Kidney epithelial cell (primary cell): ENCODE measurements at regions not wholly inside any gene's neighbourhood (a gene's known extent, or its start where the extent isn't known, plus 50 kb on each side); places are given as distances from the start of the nearest gene placed in this dataset.
"Not testable (repeated sequence)": the region's sequence is repeated elsewhere in the genome, so short reads cannot be mapped to it uniquely, and the experiment has no call there.

Experiments
- DNase-seq: peaks from one replicate; pipeline ENCODE4 v3.0.0-alpha.2; 2010; ENCODE audit warnings: low read depth
- H3K27me3 ChIP-seq: 2 replicates; pipeline ENCODE4 v1.6.0; 2011; ENCODE audit warnings: low read length; ENCODE audit not compliant: control insufficient read depth, insufficient read depth
- H3K36me3 ChIP-seq: 2 replicates; pipeline ENCODE4 v1.5.1; 2011; ENCODE audit warnings: low read length; ENCODE audit not compliant: control insufficient read depth, insufficient read depth
- H3K4me3 ChIP-seq: 2 replicates; pipeline ENCODE4 v1.5.1; 2011; ENCODE audit warnings: low read depth, mild to moderate bottlenecking, control low read depth, low read length
- TF ChIP-seq, protein P1 (sequence below): IDR thresholded peaks from 2 replicates; pipeline ENCODE4 v1.5.1; 2011; ENCODE audit warnings: mild to moderate bottlenecking, moderate library complexity, low read length, control low read depth, inconsistent platforms; ENCODE audit not compliant: insufficient read depth, poor library complexity, severe bottlenecking

DNA sequence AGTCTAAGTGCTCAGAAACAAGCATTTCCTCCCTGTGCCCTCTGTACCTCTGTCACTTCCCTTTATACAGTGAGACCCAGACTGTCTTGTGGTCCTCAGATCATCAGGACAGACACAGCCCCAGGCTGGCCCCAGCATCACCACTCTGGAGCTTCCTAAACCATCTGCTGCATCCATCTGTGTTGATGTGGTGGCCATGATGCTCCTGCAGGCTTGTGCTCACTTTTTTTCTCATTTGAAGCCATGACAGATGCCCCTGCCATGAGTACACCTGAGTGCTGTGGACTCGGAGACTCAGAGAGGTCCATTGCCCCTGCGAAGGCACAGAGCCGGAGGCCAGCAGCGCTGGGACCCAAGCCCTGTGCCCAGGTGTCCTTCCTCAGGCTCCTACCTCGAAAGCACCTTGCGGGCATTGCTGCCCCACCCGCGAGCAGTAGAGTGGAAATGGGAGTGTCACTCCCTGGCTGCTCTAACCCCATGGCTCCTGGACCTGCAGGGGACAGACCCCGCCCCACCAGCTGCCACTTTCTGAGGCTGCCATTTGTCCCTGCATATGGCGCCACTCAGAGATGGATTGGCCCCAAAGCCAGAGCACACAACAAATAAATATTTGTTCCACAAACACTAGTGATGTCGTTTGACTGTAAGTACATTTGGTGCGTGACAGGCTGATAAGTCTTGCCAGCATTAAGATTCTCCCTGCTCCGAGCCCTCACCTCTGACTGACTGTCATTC, 593.5 kb downstream of the TBC1D22A start:
- DNase-seq = no peak
- H3K27me3 ChIP-seq = no peaks in the 10 kb centered on the region
- no peak overlapping the region for H3K4me3 ChIP-seq
- TF ChIP-seq, protein P1, sequence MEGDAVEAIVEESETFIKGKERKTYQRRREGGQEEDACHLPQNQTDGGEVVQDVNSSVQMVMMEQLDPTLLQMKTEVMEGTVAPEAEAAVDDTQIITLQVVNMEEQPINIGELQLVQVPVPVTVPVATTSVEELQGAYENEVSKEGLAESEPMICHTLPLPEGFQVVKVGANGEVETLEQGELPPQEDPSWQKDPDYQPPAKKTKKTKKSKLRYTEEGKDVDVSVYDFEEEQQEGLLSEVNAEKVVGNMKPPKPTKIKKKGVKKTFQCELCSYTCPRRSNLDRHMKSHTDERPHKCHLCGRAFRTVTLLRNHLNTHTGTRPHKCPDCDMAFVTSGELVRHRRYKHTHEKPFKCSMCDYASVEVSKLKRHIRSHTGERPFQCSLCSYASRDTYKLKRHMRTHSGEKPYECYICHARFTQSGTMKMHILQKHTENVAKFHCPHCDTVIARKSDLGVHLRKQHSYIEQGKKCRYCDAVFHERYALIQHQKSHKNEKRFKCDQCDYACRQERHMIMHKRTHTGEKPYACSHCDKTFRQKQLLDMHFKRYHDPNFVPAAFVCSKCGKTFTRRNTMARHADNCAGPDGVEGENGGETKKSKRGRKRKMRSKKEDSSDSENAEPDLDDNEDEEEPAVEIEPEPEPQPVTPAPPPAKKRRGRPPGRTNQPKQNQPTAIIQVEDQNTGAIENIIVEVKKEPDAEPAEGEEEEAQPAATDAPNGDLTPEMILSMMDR = no peak
- no peaks in the 10 kb centered on the region for H3K36me3 ChIP-seq

GRCh38 chr22:47355388-47355725, 592.9 kb downstream of the TBC1D22A start:
- Histone ChIP-seq H3K4me3 (no peak overlapping the region), H3K27me3 (no peaks in the 10 kb centered on the region), H3K36me3 (no peaks in the 10 kb centered on the region)
- TF ChIP-seq, protein P1 = no peak
- no peak for DNase-seq

DNA sequence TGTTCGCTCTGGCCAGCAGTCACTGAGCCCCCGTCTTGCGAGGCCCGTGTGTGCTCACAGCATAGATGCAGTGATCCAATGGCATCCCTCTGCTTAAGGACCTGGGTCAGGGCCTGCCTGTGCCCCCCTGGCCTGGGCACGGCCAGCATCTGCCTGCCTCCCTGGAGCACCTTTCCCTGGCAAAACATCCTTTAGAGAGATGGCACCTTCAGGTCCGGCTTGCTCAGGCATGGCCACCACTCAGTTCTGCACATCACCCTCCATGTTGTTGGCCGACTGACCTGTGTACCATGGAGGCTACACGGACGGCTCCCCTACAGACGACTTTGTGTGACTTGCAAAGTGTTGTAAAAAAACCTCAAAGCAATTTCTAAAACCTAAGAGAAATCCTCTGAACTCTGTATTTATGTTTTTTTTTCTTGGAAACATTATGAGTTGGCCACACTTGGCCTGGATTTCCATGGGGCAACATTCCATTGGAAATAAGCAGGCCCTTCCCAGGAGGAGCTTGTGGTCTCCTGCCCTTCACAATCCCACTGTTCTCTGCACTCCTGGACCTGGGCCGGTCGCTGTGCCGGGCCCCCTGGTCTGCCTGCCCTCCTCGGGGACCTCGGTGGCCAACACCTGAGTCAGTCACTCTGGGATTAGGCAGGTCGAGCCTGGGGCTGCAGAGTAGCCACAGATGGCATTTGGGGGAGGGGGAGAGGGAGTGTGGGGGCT, 592.4 kb downstream of the TBC1D22A start:
- TF ChIP-seq, protein P1 = no peak
- H3K4me3 ChIP-seq = no peak overlapping the region
- H3K27me3 ChIP-seq = no peaks in the 10 kb centered on the region
- no peak for DNase-seq
- H3K36me3 ChIP-seq = no peaks in the 10 kb centered on the region

- DNase-seq = no peak
- Histone ChIP-seq H3K36me3 (no peaks in the 10 kb centered on the region), H3K4me3 (no peak overlapping the region), H3K27me3 (no peaks in the 10 kb centered on the region)
- TF ChIP-seq, protein P1 = no peak
Measured at GRCh38 chr22:47352920-47353700, 590.7 kb downstream of the TBC1D22A start.

- no peaks in the 10 kb centered on the region for H3K27me3 ChIP-seq
- H3K4me3 ChIP-seq = no peak overlapping the region
- DNase-seq = no peak
- TF ChIP-seq, protein P1 = no peak
- H3K36me3 ChIP-seq = no peaks in the 10 kb centered on the region
Measured at GRCh38 chr22:47351836-47352579, 589.6 kb downstream of the TBC1D22A start.

DNA sequence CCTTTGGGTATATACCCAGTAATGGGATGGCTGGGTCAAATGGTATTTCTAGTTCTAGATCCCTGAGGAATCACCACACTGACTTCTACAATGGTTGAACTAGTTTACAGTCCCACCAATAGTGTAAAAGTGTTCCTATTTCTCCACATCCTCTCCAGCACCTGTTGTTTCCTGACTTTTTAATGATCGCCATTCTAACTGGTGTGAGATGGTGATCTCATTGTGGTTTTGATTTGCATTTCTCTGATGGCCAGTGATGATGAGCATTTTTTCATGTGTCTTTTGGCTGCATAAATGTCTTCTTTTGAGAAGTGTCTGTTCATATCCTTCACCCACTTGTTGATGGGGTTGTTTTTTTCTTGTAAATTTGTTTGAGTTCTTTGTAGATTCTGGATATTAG, 583.8 kb downstream of the TBC1D22A start:
- not testable (repeated sequence) for H3K36me3 ChIP-seq, DNase-seq, H3K4me3 ChIP-seq, H3K27me3 ChIP-seq
